Mammary epithelial cell (primary cell): ENCODE measurements at regions not wholly inside any gene's neighbourhood (a gene's known extent, or its start where the extent isn't known, plus 50 kb on each side); places are given as distances from the start of the nearest gene placed in this dataset.

ENCODE experiments used
- CTCF ChIP-seq, 2 donors: IDR thresholded peaks in 1 of 2; conservative IDR thresholded peaks in 1 of 2; 2 replicates each; pipeline ENCODE4 v1.5.1; 2011 to 2012; ENCODE audit warnings: inconsistent platforms in 2 of 2, low read length in 2 of 2, mild to moderate bottlenecking in 2 of 2, control low read depth in 1 of 2, low read depth in 1 of 2; ENCODE audit not compliant: insufficient read depth in 1 of 2; ENCODE audit errors: extremely low read depth in 1 of 2
- EZH2 ChIP-seq: IDR thresholded peaks from 2 replicates; pipeline ENCODE4 v1.6.1; 2012; ENCODE audit warnings: low read length, inconsistent platforms, borderline replicate concordance

- TF ChIP-seq CTCF (conservative IDR thresholded peaks at IDR 0.05 in 1 of 2, IDR thresholded peaks at IDR 0.05 in 1 of 2; ENCODE audit: extremely low read depth in 1 of 2, insufficient read depth in 1 of 2, low read depth in 1 of 2, low read length in 2 of 2) (no peak), EZH2 (no peak)
Measured at GRCh38 chr13:18962168-18962734, 219.4 kb downstream of the TUBA3C start.
